ENCODE measurements at regions not wholly inside any gene's neighbourhood (a gene's known extent, or its start where the extent isn't known, plus 50 kb on each side); places are given as distances from the start of the nearest gene placed in this dataset.

- DNase-seq: no peak
These were observed 780.4 kb upstream of the ALCAM start for GRCh38 chr3:104586344-104586743.

GRCh38 chr3:104588442-104588841 lies 778.3 kb upstream of the ALCAM start:
- no peak for DNase-seq

GRCh38 chr3:104591776-104592175 lies 774.9 kb upstream of the ALCAM start:
- DNase-seq: no peak

DNA sequence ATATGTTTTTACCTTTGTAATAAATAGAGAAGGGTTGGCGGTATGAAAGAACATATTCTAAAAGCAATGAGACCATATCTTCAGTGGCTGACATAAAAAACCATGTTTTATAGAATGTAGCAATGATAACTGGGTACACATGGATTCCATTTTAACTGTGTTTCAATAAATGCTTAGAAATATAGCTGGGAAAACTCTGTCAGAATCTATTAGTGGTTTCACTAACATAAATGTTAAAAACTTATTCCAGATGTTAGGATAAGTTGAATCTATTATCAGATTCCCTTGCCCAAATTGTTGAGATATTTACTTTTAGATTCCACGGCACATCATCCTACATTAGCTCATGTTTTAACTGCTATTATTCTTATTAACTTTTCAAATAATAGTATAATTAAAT lies 772.2 kb upstream of the ALCAM start:
- no peak for DNase-seq

DNA sequence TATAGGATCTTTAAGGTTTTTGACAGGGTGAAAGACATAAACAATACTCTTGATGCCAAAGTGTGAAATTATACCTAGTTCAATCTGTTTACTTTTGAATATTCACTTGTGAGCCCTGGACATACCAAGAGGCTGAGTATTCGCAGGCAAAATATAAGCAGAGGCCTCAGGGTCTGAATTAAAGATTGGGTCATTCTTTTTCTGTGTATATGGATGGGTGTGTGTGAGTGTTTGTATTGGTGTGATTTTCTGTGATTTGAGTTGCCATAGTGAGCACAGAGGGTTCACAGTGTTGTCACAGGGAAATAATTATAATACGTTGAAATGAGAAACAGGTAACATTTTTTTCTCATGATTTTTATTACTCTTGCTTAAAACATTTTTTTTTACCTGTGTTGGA lies 770.7 kb upstream of the ALCAM start:
- DNase-seq: no peak

- no peak for DNase-seq
These were observed 770.2 kb upstream of the ALCAM start for GRCh38 chr3:104596551-104596950.

GRCh38 chr3:104598848-104599511 lies 767.7 kb upstream of the ALCAM start:
- DNase-seq: no peak

- no peak for DNase-seq
These were observed 762.2 kb upstream of the ALCAM start for GRCh38 chr3:104604326-104605010.

GRCh38 chr3:104606812-104607211 lies 759.9 kb upstream of the ALCAM start:
- no peak for DNase-seq

DNA sequence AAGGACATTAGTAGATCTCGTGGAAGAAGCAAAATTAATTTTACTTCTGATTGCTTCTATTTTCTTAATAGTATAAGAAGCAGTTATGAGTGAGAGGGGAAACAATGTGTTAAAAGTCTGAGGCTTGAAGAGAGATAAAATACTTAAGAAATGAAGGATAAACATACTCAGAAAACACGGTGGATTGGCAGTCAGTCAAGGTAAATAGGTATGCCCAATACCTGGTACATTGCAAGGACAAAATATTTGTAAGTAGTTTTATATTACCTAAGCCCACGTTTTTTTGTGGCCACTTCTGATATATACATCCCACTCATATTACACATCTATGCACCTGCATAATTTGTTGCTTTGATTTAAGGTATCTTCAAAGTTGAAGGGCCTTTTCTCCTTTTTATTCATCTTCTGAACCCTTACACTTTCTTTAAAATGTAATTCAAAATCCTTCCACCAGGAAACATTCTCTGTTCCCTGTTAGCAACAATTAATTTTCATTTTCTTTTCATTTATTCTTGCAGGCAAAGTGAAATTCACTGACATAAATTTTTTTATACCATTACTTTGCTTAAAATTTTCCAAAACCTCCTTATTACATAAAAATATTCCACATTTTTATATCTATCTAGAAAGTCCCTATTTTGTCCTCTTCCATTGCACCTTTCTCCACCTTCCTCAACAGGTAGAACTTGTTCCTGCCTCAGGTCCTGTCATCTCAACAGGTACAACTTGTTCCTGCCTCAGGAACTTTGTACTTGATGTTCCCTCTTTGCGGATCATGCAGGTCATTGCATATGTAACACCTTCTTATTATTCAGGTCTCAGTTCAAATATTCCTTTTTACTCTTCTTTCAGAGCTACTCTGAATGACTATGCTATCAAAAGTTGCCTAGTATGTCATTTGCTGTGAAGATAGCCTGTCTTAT lies 755.7 kb upstream of the ALCAM start:
- DNase-seq: no peak

DNA sequence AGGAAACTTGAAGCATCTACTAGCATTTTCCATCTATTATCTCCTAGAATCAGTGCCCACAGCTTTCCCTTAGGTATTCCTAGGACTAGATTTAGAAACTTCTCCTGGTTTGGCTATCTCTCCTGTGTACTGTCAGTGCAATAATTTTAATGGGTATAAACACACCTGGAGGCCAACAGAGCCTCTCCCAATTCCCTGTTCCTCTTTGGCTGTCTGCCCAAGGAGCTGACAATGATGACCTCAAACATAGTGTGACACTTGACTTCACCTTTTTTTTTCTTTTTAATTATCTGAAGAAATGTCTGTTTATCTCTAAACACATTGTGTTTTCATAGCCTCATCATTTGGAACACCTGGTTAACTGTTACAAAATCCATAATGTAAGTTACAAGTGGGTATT lies 754.5 kb upstream of the ALCAM start:
- no peak for DNase-seq

DNA sequence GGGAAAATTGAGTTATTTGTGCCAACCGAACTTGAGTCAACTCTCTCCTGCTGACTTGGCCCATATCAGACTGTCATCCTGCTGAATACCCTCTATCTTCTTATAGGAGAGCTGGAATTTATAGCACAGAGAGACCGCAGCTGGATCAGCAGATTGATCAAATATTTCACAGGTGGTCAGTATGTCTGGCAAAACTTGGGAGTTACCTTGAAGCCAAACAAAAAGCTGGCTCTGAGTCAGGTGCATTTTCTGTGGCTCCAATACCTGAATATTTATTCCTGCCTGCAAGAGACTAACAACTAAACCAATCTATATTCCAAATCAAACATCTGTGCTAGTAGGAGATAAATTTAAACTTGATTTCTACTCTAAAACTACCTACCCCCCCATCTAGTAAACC lies 752.1 kb upstream of the ALCAM start:
- DNase-seq: no peak

- no peak for DNase-seq
These were observed 738.4 kb upstream of the ALCAM start for GRCh38 chr3:104628185-104628789.

- DNase-seq: no peak
These were observed 737.7 kb upstream of the ALCAM start for GRCh38 chr3:104629038-104629437.

- no peak for DNase-seq
These were observed 735.5 kb upstream of the ALCAM start for GRCh38 chr3:104631254-104631653.

DNA sequence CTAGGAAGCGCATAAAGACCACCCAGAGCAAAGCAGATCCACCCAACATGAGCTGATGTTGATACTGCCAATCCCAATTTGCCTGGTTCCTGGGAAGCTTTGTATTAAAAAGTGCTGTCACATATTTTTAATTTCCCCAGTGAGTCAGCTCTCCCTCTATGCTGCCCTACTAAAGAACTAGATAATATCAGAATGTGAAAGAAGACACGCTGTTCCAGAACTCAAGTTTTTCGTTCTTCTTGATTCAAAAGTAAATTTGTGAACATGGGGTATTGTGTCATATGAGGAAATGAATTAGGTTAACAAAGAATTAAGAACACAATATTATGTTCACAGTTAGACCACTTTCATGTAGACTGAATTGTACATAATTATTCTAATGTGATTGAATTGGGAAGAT lies 734.2 kb upstream of the ALCAM start:
- DNase-seq: no peak

DNA sequence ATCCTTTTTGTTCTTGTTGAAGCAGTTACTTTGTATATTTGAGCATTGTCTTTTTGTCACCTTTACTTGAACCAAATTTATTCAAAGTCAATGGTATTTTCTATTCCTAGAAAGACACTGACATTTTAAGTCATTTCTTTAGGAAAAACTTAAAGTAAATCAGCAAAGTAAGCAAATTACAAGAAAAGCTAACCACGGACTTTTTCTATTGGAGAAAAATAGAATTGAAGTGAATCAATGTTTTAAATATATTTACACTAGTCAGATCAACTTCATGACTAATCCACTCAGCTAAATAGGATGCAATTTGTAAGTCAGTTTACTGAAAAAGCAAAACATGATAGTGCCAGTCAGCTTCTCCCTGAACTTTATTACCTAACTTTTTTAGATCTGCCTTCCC lies 733.8 kb upstream of the ALCAM start:
- DNase-seq: no peak

DNA sequence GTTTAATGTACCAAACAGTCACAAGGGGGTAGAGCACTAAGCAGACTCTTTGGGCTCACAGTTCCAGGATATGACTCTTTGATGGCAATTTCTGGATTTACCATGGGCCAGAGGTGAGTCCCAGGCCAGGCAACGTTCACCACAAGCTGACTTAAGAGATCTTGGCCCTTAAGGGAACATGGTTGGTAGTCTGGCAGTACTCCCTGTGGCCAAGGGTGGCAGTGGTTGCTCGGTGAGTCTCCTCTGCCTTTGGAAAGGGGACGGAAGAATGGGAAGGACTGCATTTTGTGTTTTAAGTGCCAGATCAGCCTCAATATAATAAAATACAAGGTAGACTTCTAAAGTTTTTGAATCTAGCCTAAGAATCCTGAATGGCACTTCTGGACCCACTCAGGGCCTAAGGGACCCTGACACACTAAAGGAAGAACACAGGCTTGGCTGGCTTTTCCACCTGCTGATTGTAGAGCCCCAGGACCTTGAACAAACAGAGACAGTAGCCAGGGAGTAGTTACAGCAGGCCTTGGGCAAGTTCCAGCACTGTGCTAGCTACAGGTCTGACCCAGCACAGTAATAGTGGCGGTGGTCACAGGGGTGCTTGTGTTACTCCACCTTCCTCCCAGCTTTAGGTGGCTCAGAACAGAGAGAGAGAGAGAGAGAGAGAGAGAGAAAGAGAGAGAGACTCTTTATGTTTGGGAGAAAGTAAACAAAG lies 730.7 kb upstream of the ALCAM start:
- DNase-seq: no peak

- DNase-seq: no peak
These were observed 723.9 kb upstream of the ALCAM start for GRCh38 chr3:104642827-104643226.

DNA sequence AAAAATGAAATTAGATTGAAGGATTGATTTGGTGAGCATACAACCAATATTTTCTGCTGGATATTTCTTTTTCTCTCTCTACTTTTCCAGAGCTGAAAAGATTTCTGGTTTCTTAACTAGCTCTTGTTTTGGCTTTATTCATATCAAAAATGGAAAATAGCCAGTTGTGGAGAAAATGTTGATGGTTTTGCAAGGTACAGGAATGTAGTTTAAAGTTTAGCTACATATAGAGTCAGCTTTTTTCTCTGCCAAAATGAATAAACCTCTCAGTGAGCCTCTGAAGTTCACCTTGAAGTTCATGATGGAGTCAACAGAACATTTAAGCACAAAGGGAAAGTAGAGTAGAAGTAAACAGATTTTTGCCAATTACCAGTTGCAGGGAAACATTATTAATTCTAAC lies 720.5 kb upstream of the ALCAM start:
- DNase-seq: no peak

DNA sequence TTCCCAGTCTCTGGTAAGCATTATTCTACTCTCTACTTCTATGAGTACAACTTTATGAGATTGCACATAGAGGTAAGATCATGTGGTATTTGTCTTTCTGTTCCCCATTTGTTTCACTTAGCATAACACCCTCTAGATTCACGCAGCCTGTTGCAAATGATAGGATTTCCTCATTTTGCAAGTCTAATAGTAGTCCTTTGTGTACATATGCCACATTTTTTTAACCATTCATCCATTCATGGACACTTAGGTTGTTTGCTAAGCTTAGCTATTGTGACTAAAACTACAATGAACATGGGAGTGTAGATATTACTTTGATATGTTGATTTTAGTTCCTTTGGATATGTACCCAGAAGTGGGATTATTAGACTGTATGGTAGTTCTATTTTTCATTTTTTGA lies 717.9 kb upstream of the ALCAM start:
- no peak for DNase-seq

GRCh38 chr3:104669083-104669482 lies 697.6 kb upstream of the ALCAM start:
- no peak for DNase-seq
